Transverse colon (tissue), 4 donors: ENCODE measurements at regions not wholly inside any gene's neighbourhood (a gene's known extent, or its start where the extent isn't known, plus 50 kb on each side); places are given as distances from the start of the nearest gene placed in this dataset.

Source experiments
- EP300 ChIP-seq: sonication (generic); formaldehyde crosslinking; IDR thresholded peaks from one replicate; pipeline ENCODE4 v1.6.1; 2017; ENCODE audit warnings: antibody characterized with exemption, low read depth
- POLR2A ChIP-seq: fragments of 450-650 bp; IDR thresholded peaks from one replicate; pipeline ENCODE4 v1.6.1; 2016; ENCODE audit warnings: antibody characterized with exemption, mild to moderate bottlenecking, moderate library complexity
- POLR2AphosphoS5 ChIP-seq, 3 donors: sonication (generic); formaldehyde crosslinking; IDR thresholded peaks; one replicate each; pipeline ENCODE4 v1.6.1; 2016; ENCODE audit warnings: antibody characterized with exemption in 3 of 3
- TF ChIP-seq, protein P1 (sequence below), 5 experiments: fragments of 200-600 bp in 3 of 5; fragments of 450-650 bp in 2 of 5; sonication (generic) in 3 of 5; IDR thresholded peaks; 1 replicate in 2 of 5; 2 replicates in 3 of 5; pipeline ENCODE4 v1.5.1; 2016 to 2017; ENCODE audit warnings: antibody characterized with exemption in 5 of 5, inconsistent platforms in 3 of 5, mild to moderate bottlenecking in 2 of 5, moderate library complexity in 1 of 5

DNA sequence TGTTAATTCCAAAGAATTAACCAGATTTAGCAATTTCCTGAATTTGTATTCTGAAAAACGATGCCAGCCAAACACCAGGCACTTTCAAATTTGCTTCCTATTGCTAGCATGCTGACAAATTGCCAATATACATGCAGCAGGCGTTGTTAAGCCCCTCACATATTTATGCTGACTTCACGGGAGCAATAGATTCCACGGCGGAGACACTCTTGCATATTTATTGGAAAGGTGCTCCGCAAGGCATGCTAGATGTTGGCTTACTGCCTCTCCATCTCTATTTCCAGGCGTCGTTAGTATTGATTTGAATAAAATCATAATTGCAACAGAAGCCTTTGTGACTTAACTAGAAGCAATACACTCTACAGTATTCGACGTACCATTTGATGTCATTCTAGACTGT is 211.0 kb upstream of the IRX5 start:
- TF ChIP-seq, protein P1, sequence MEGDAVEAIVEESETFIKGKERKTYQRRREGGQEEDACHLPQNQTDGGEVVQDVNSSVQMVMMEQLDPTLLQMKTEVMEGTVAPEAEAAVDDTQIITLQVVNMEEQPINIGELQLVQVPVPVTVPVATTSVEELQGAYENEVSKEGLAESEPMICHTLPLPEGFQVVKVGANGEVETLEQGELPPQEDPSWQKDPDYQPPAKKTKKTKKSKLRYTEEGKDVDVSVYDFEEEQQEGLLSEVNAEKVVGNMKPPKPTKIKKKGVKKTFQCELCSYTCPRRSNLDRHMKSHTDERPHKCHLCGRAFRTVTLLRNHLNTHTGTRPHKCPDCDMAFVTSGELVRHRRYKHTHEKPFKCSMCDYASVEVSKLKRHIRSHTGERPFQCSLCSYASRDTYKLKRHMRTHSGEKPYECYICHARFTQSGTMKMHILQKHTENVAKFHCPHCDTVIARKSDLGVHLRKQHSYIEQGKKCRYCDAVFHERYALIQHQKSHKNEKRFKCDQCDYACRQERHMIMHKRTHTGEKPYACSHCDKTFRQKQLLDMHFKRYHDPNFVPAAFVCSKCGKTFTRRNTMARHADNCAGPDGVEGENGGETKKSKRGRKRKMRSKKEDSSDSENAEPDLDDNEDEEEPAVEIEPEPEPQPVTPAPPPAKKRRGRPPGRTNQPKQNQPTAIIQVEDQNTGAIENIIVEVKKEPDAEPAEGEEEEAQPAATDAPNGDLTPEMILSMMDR (IDR thresholded peaks at IDR 0.05): no peak
- no peak for TF ChIP-seq POLR2AphosphoS5 (IDR thresholded peaks at IDR 0.05)
- no peak for TF ChIP-seq POLR2A
- TF ChIP-seq EP300: no peak
